ENCODE measurements at regions not wholly inside any gene's neighbourhood (a gene's known extent, or its start where the extent isn't known, plus 50 kb on each side); places are given as distances from the start of the nearest gene placed in this dataset.

GRCh38 chr1:69373520-69373919 lies 194.2 kb upstream of the LRRC7 start:
- DNase-seq: no peak

GRCh38 chr1:69376408-69376807 lies 191.3 kb upstream of the LRRC7 start:
- DNase-seq: no peak

- DNase-seq: no peak
Measured at GRCh38 chr1:69377507-69377906, 190.2 kb upstream of the LRRC7 start.

- DNase-seq: no peak
Measured at GRCh38 chr1:69388044-69388443, 179.7 kb upstream of the LRRC7 start.

GRCh38 chr1:69400128-69400527 lies 167.6 kb upstream of the LRRC7 start:
- no peak for DNase-seq

- DNase-seq: no peak
Measured at GRCh38 chr1:69401879-69402278, 165.8 kb upstream of the LRRC7 start.

GRCh38 chr1:69403756-69404320 lies 163.9 kb upstream of the LRRC7 start:
- no peak for DNase-seq

GRCh38 chr1:69404486-69404885 lies 163.2 kb upstream of the LRRC7 start:
- DNase-seq: no peak

- DNase-seq: no peak
Measured at GRCh38 chr1:69406244-69406643, 161.5 kb upstream of the LRRC7 start.

GRCh38 chr1:69409731-69410456 lies 157.8 kb upstream of the LRRC7 start:
- DNase-seq: no peak

GRCh38 chr1:69410457-69410850 lies 157.3 kb upstream of the LRRC7 start:
- DNase-seq: no peak

- no peak for DNase-seq
Measured at GRCh38 chr1:69410893-69411292, 156.8 kb upstream of the LRRC7 start.

- DNase-seq: no peak
Measured at GRCh38 chr1:69411617-69412016, 156.1 kb upstream of the LRRC7 start.

- DNase-seq: no peak
Measured at GRCh38 chr1:69413129-69413528, 154.6 kb upstream of the LRRC7 start.

GRCh38 chr1:69414574-69414973 lies 153.1 kb upstream of the LRRC7 start:
- no peak for DNase-seq

GRCh38 chr1:69421286-69421685 lies 146.4 kb upstream of the LRRC7 start:
- no peak for DNase-seq

- no peak for DNase-seq
Measured at GRCh38 chr1:69425871-69426270, 141.9 kb upstream of the LRRC7 start.

- no peak for DNase-seq
Measured at GRCh38 chr1:69426401-69426800, 141.3 kb upstream of the LRRC7 start.

- DNase-seq: no peak
Measured at GRCh38 chr1:69433073-69433472, 134.6 kb upstream of the LRRC7 start.

- no peak for DNase-seq
Measured at GRCh38 chr1:69436151-69436550, 131.6 kb upstream of the LRRC7 start.

- DNase-seq: no peak
Measured at GRCh38 chr1:69438056-69438795, 129.5 kb upstream of the LRRC7 start.

GRCh38 chr1:69441496-69441895 lies 126.2 kb upstream of the LRRC7 start:
- DNase-seq: no peak

GRCh38 chr1:69451196-69451595 lies 116.5 kb upstream of the LRRC7 start:
- DNase-seq: no peak

- DNase-seq: no peak
Measured at GRCh38 chr1:69455718-69456117, 112.0 kb upstream of the LRRC7 start.

Data from hindlimb muscle (tissue), 1 donor.